ENCODE measurements at regions not wholly inside any gene's neighbourhood (a gene's known extent, or its start where the extent isn't known, plus 50 kb on each side); places are given as distances from the start of the nearest gene placed in this dataset.
"Not testable (repeated sequence)": the region's sequence is repeated elsewhere in the genome, so short reads cannot be mapped to it uniquely, and the experiment has no call there.

- peak; percentile 52 for DNase-seq
Observed at GRCh38 chr12:58009405-58010195, 68.2 kb downstream of the ATP23 start.

- DNase-seq, result no peak
Observed at GRCh38 chr12:58011676-58012075, 70.3 kb downstream of the ATP23 start.

- not testable (repeated sequence) for DNase-seq
Observed at GRCh38 chr12:58022379-58023020, 81.1 kb downstream of the ATP23 start.

GRCh38 chr12:58025431-58025830 is 84.1 kb downstream of the ATP23 start:
- DNase-seq, result no peak

- DNase-seq, result no peak
Observed at GRCh38 chr12:58026426-58026825, 85.1 kb downstream of the ATP23 start.

- DNase-seq, result no peak
Observed at GRCh38 chr12:58026897-58027891, 85.8 kb downstream of the ATP23 start.

- DNase-seq, result no peak
Observed at GRCh38 chr12:58028294-58028693, 86.9 kb downstream of the ATP23 start.

- DNase-seq, result no peak
Observed at GRCh38 chr12:58029260-58029659, 87.9 kb downstream of the ATP23 start.

- peak; percentile 21 for DNase-seq
Observed at GRCh38 chr12:58030566-58031279, 89.4 kb downstream of the ATP23 start.

GRCh38 chr12:58032156-58032555 is 90.8 kb downstream of the ATP23 start:
- no peak for DNase-seq

- no peak for DNase-seq
Observed at GRCh38 chr12:58033831-58034230, 92.5 kb downstream of the ATP23 start.

- no peak for DNase-seq
Observed at GRCh38 chr12:58034311-58034710, 92.9 kb downstream of the ATP23 start.

- DNase-seq, result no peak
Observed at GRCh38 chr12:58034712-58035111, 93.3 kb downstream of the ATP23 start.

- DNase-seq, result no peak
Observed at GRCh38 chr12:58041441-58041840, 100.1 kb downstream of the ATP23 start.

- DNase-seq, result no peak
Observed at GRCh38 chr12:58044966-58045365, 103.6 kb downstream of the ATP23 start.

GRCh38 chr12:58046271-58046670 is 104.9 kb downstream of the ATP23 start:
- DNase-seq, result peak; percentile 17

- no peak for DNase-seq
Observed at GRCh38 chr12:58051378-58051777, 110.0 kb downstream of the ATP23 start.

GRCh38 chr12:58064666-58065065 is 123.3 kb downstream of the ATP23 start:
- DNase-seq, result no peak

- DNase-seq, result peak; percentile 49
Observed at GRCh38 chr12:58066296-58066695, 124.9 kb downstream of the ATP23 start.

- DNase-seq, result peak; percentile 90
Observed at GRCh38 chr12:58067610-58068387, 126.4 kb downstream of the ATP23 start.

- peak; percentile 5 for DNase-seq
Observed at GRCh38 chr12:58068706-58069105, 127.3 kb downstream of the ATP23 start.
